HFFc6 (cell line): ENCODE measurements at regions not wholly inside any gene's neighbourhood (a gene's known extent, or its start where the extent isn't known, plus 50 kb on each side); places are given as distances from the start of the nearest gene placed in this dataset.

ENCODE experiments used
- DNase-seq: peaks from one replicate; pipeline ENCODE4 v3.0.0-alpha.2; 2018
- H3K27ac Mint-ChIP-seq: 2 replicates; pipeline ENCODE4 v1.8.0; 2020; ENCODE audit warnings: mild to moderate bottlenecking, mixed read lengths
- H3K27me3 Mint-ChIP-seq: 2 replicates; pipeline ENCODE4 v1.8.0; 2021; ENCODE audit warnings: mild to moderate bottlenecking, moderate library complexity, mixed read lengths; ENCODE audit not compliant: insufficient read depth
- H3K36me3 Mint-ChIP-seq: 2 replicates; pipeline ENCODE4 v1.8.0; 2021; ENCODE audit warnings: low read depth, mixed read lengths
- H3K4me1 Mint-ChIP-seq: 2 replicates; pipeline ENCODE4 v1.8.0; 2020; ENCODE audit warnings: low read depth, mixed read lengths
- H3K4me3 Mint-ChIP-seq: 2 replicates; pipeline ENCODE4 v1.8.0; 2020; ENCODE audit warnings: mild to moderate bottlenecking, moderate library complexity, mixed read lengths
- H3K9me3 Mint-ChIP-seq: 2 replicates; pipeline ENCODE4 v1.8.0; 2020; ENCODE audit warnings: mild to moderate bottlenecking, mixed read lengths
- CTCF ChIP-seq: fragments of 200-600 bp; sonication (generic); IDR thresholded peaks from 2 replicates; pipeline ENCODE4 v1.5.0; 2021; ENCODE audit warnings: antibody characterized with exemption, mild to moderate bottlenecking

GRCh38 chr5:34586117-34586885 lies 69.8 kb upstream of the RAI14 start:
- peaks cover 5% of the 10 kb centered on the region for H3K27me3 Mint-ChIP-seq
- H3K9me3 Mint-ChIP-seq, result no peaks in the 10 kb centered on the region
- H3K27ac Mint-ChIP-seq, result peak overlapping the region; percentile 90
- no peaks in the 10 kb centered on the region for H3K36me3 Mint-ChIP-seq
- H3K4me1 Mint-ChIP-seq, result peaks cover 61% of the 10 kb centered on the region
- TF ChIP-seq CTCF, result no peak
- H3K4me3 Mint-ChIP-seq, result peak overlapping the region; percentile 53
- DNase-seq, result peak; percentile 82

GRCh38 chr5:34587355-34588241 lies 68.5 kb upstream of the RAI14 start:
- H3K4me3 Mint-ChIP-seq, result peak overlapping the region; percentile 53
- peaks cover 57% of the 10 kb centered on the region for H3K4me1 Mint-ChIP-seq
- no peaks in the 10 kb centered on the region for H3K36me3 Mint-ChIP-seq
- DNase-seq, result peak; percentile 74
- H3K27me3 Mint-ChIP-seq, result peaks cover 5% of the 10 kb centered on the region
- H3K9me3 Mint-ChIP-seq, result no peaks in the 10 kb centered on the region
- TF ChIP-seq CTCF, result no peak
- H3K27ac Mint-ChIP-seq, result peak overlapping the region; percentile 90

GRCh38 chr5:34589832-34590231 lies 66.3 kb upstream of the RAI14 start:
- Mint-ChIP-seq H3K27ac (no peak overlapping the region), H3K27me3 (peaks cover 5% of the 10 kb centered on the region), H3K4me1 (peaks cover 46% of the 10 kb centered on the region), H3K36me3 (no peaks in the 10 kb centered on the region), H3K4me3 (no peak overlapping the region), H3K9me3 (no peaks in the 10 kb centered on the region)
- no peak for TF ChIP-seq CTCF
- DNase-seq, result no peak

- H3K27me3 Mint-ChIP-seq, result no peaks in the 10 kb centered on the region; the same call in none of the 2 replicates
- no peaks in the 10 kb centered on the region for H3K9me3 Mint-ChIP-seq
- DNase-seq, result no peak
- H3K4me3 Mint-ChIP-seq, result no peak overlapping the region
- peaks cover 34% of the 10 kb centered on the region for H3K4me1 Mint-ChIP-seq
- TF ChIP-seq CTCF, result no peak
- no peaks in the 10 kb centered on the region for H3K36me3 Mint-ChIP-seq
- H3K27ac Mint-ChIP-seq, result no peak overlapping the region
Observed at GRCh38 chr5:34591723-34592122, 64.4 kb upstream of the RAI14 start.

- H3K27ac Mint-ChIP-seq, result peak overlapping the region; percentile 82
- peak; percentile 17 for DNase-seq
- no peak for TF ChIP-seq CTCF
- H3K4me1 Mint-ChIP-seq, result peaks cover 47% of the 10 kb centered on the region
- H3K36me3 Mint-ChIP-seq, result peaks cover 5% of the 10 kb centered on the region; the same call in 1 of the 2 replicates
- H3K27me3 Mint-ChIP-seq, result no peaks in the 10 kb centered on the region; the same call in none of the 2 replicates
- H3K9me3 Mint-ChIP-seq, result no peaks in the 10 kb centered on the region
- H3K4me3 Mint-ChIP-seq, result 0 out of 2 replicates have a peak overlapping the region, but pooled peaks have one; percentile 16
Observed at GRCh38 chr5:34597034-34598027, 58.8 kb upstream of the RAI14 start.
